ENCODE measurements at regions not wholly inside any gene's neighbourhood (a gene's known extent, or its start where the extent isn't known, plus 50 kb on each side); places are given as distances from the start of the nearest gene placed in this dataset.

- H3K36me3 ChIP-seq (ENCODE audit: control insufficient read depth, insufficient read depth, low read length) = no peaks in the 10 kb centered on the region
- H3K27me3 ChIP-seq (replicated peaks; ENCODE audit: control insufficient read depth, insufficient read depth, low read length) = no peaks in the 10 kb centered on the region
- no peak for DNase-seq (ENCODE audit: extremely low read depth, insufficient read length)
- no peak for TF ChIP-seq CTCF (IDR thresholded peaks at IDR 0.05; ENCODE audit: insufficient read depth, low read length, poor library complexity, severe bottlenecking)
- peak overlapping the region; percentile 32 for H3K4me3 ChIP-seq (replicated peaks; ENCODE audit: low read depth, low read length)
Observed at GRCh38 chr5:165502893-165503691, 1997.7 kb downstream of the MAT2B start.

DNA sequence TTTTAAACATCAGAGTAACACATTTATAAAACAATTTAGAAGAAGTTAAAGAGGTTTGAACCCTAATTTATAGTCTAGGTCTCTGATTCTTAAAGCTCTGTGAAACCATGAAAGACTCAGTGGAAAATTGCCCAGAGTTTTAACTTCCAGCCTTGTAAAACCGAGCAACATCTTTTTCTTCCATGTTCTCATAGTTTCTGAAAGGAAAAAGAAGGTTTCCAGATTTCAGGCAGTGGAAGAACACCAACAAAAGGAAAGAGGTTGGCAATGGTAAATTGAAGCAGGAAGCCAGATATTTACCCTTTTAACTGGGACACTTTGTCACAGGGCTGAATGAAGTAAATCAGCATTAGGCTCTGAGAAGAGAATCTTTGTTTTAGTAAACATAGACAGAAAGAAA lies 1999.3 kb downstream of the MAT2B start:
- Histone ChIP-seq H3K27me3 (replicated peaks; ENCODE audit: control insufficient read depth, insufficient read depth, low read length) (no peaks in the 10 kb centered on the region), H3K4me3 (replicated peaks; ENCODE audit: low read depth, low read length) (no peak overlapping the region)
- no peak for TF ChIP-seq CTCF (IDR thresholded peaks at IDR 0.05; ENCODE audit: insufficient read depth, low read length, poor library complexity, severe bottlenecking)

GRCh38 chr5:165508286-165508685 lies 2002.9 kb downstream of the MAT2B start:
- TF ChIP-seq CTCF (IDR thresholded peaks at IDR 0.05; ENCODE audit: insufficient read depth, low read length, poor library complexity, severe bottlenecking) = no peak

More for the DNA sequence above, 1999.3 kb downstream of the MAT2B start:
- DNase-seq (ENCODE audit: extremely low read depth, insufficient read length) = no peak
- no peaks in the 10 kb centered on the region for H3K36me3 ChIP-seq (ENCODE audit: control insufficient read depth, insufficient read depth, low read length)

DNA sequence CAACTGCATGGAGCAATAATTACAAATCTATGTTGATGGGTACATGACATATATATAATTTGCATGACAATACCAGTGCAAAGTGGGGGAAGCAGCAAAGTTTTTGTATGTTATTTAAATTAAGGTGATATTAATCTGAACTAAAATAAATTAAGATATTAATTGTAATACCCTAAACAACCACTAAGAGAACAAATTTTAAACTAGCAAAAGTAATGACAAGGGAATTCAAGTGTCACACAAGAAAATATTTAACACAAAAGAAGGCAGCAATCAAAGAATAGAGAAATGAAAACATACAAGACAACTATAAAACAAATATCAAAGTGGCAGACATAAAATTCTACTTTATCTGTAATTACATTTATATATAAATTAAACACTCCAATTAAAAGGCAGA lies 2003.4 kb downstream of the MAT2B start:
- Histone ChIP-seq H3K4me3 (replicated peaks; ENCODE audit: low read depth, low read length) (no peak overlapping the region), H3K36me3 (ENCODE audit: control insufficient read depth, insufficient read depth, low read length) (no peaks in the 10 kb centered on the region), H3K27me3 (replicated peaks; ENCODE audit: control insufficient read depth, insufficient read depth, low read length) (no peaks in the 10 kb centered on the region)
- TF ChIP-seq CTCF (IDR thresholded peaks at IDR 0.05; ENCODE audit: insufficient read depth, low read length, poor library complexity, severe bottlenecking) = no peak
- DNase-seq (ENCODE audit: extremely low read depth, insufficient read length) = no peak

More at GRCh38 chr5:165508286-165508685, 2002.9 kb downstream of the MAT2B start:
- DNase-seq (ENCODE audit: extremely low read depth, insufficient read length) = no peak
- Histone ChIP-seq H3K4me3 (replicated peaks; ENCODE audit: low read depth, low read length) (no peak overlapping the region), H3K27me3 (replicated peaks; ENCODE audit: control insufficient read depth, insufficient read depth, low read length) (no peaks in the 10 kb centered on the region), H3K36me3 (ENCODE audit: control insufficient read depth, insufficient read depth, low read length) (no peaks in the 10 kb centered on the region)

GRCh38 chr5:165521816-165522610 lies 2016.6 kb downstream of the MAT2B start:
- Histone ChIP-seq H3K27me3 (replicated peaks; ENCODE audit: control insufficient read depth, insufficient read depth, low read length) (no peaks in the 10 kb centered on the region), H3K4me3 (replicated peaks; ENCODE audit: low read depth, low read length) (no peak overlapping the region), H3K36me3 (ENCODE audit: control insufficient read depth, insufficient read depth, low read length) (no peaks in the 10 kb centered on the region)
- no peak for DNase-seq (ENCODE audit: extremely low read depth, insufficient read length)
- no peak for TF ChIP-seq CTCF (IDR thresholded peaks at IDR 0.05; ENCODE audit: insufficient read depth, low read length, poor library complexity, severe bottlenecking)
